Upper lobe of left lung (tissue), 6 donors: ENCODE measurements at regions not wholly inside any gene's neighbourhood (a gene's known extent, or its start where the extent isn't known, plus 50 kb on each side); places are given as distances from the start of the nearest gene placed in this dataset.

Source experiments
- ATAC-seq, 2 donors: fragments of 200-7000 bp; cut with Tn5 transposase; one replicate each; pipeline ENCODE4 v1.9.1; 2022; ENCODE audit warnings: mild to moderate bottlenecking in 2 of 2, moderate library complexity in 2 of 2; ENCODE audit not compliant: low FRiP score in 2 of 2
- DNase-seq, 2 donors: peaks; one replicate each; pipeline ENCODE4 v3.0.0-alpha.2; 2019 to 2020
- H3K27ac ChIP-seq, 4 donors: fragments of 200-600 bp; sonication (generic); one replicate each; pipeline ENCODE4 v1.5.1; 2016 to 2019
- H3K27me3 ChIP-seq, 4 donors: fragments of 200-600 bp; sonication (generic); one replicate each; pipeline ENCODE4 v1.5.1; 2017 to 2019
- H3K36me3 ChIP-seq, 4 donors: fragments of 200-600 bp; sonication (generic); one replicate each; pipeline ENCODE4 v1.5.1; 2016 to 2019
- H3K4me1 ChIP-seq, 4 donors: fragments of 200-600 bp; sonication (generic); one replicate each; pipeline ENCODE4 v1.5.1; 2018 to 2019
- H3K4me3 ChIP-seq, 4 donors: fragments of 200-600 bp; sonication (generic); one replicate each; pipeline ENCODE4 v1.5.1; 2017 to 2019; ENCODE audit warnings: mild to moderate bottlenecking in 2 of 4, moderate library complexity in 1 of 4
- H3K9me3 ChIP-seq, 4 donors: fragments of 200-600 bp; sonication (generic); one replicate each; pipeline ENCODE4 v1.5.1; 2018 to 2019
- CTCF ChIP-seq, 6 experiments: fragments of 450-650 bp in 4 of 6; fragments of 200-600 bp in 2 of 6; sonication (generic) in 2 of 6; IDR thresholded peaks; one replicate each; pipeline ENCODE4 v1.5.1; 2016 to 2019; ENCODE audit warnings: antibody characterized with exemption in 6 of 6
- EP300 ChIP-seq, 4 donors: sonication (generic); formaldehyde crosslinking; IDR thresholded peaks; one replicate each; pipeline ENCODE4 v1.5.1; 2017; ENCODE audit warnings: antibody characterized with exemption in 4 of 4, control low read depth in 2 of 4
- POLR2A ChIP-seq, 4 donors: fragments of 450-650 bp; IDR thresholded peaks; one replicate each; pipeline ENCODE4 v1.5.1; 2016 to 2017; ENCODE audit warnings: antibody characterized with exemption in 4 of 4, mild to moderate bottlenecking in 2 of 4
- POLR2AphosphoS5 ChIP-seq, 2 donors: sonication (generic); formaldehyde crosslinking; IDR thresholded peaks; one replicate each; pipeline ENCODE4 v1.5.1; 2017; ENCODE audit warnings: antibody characterized with exemption in 2 of 2
- WGBS, 2 donors: methylation state at CpG; one replicate each; pipeline ENCODE4 v1.1.5; 2017 to 2018; 5-methylcytosine and 5-hydroxymethylcytosine counted together
- donor health status: DM: no; HTN: no; CAD: no; lungs with moderate emphysema.
- donor health status: DM: no; HTN: yes; CAD: no; lungs with severe emphysema.

GRCh38 chr15:92315595-92316211 lies 78.0 kb upstream of the ST8SIA2 start:
- Histone ChIP-seq H3K4me1 (no peaks in the 10 kb centered on the region), H3K9me3 (no peaks in the 10 kb centered on the region), H3K4me3 (no peak overlapping the region), H3K27me3 (no peaks in the 10 kb centered on the region), H3K36me3 (no peaks in the 10 kb centered on the region), H3K27ac (no peak overlapping the region)
- TF ChIP-seq EP300 (IDR thresholded peaks at IDR 0.05) (no peak), POLR2AphosphoS5 (IDR thresholded peaks at IDR 0.05) (no peak), POLR2A (IDR thresholded peaks at IDR 0.05) (no peak), CTCF (IDR thresholded peaks at IDR 0.05) (no peak)
- ATAC-seq (no peak), DNase-seq (no peak)
- 34 to 43% methylated on average over 2 of the region's 2 CpGs for WGBS, 2 donors

GRCh38 chr15:92316586-92317295 lies 76.9 kb upstream of the ST8SIA2 start:
- no peaks in the 10 kb centered on the region for H3K36me3 ChIP-seq
- H3K4me1 ChIP-seq: no peaks in the 10 kb centered on the region
- TF ChIP-seq POLR2AphosphoS5 (IDR thresholded peaks at IDR 0.05) (no peak), CTCF (IDR thresholded peaks at IDR 0.05) (no peak), POLR2A (IDR thresholded peaks at IDR 0.05) (no peak), EP300 (IDR thresholded peaks at IDR 0.05) (no peak)
- no peak overlapping the region for H3K27ac ChIP-seq
- H3K9me3 ChIP-seq: no peaks in the 10 kb centered on the region
- H3K27me3 ChIP-seq: no peaks in the 10 kb centered on the region
- no peak for DNase-seq
- 81% methylated on average over 14 of the region's 14 CpGs for WGBS, 2 donors
- no peak for ATAC-seq
- no peak overlapping the region for H3K4me3 ChIP-seq

GRCh38 chr15:92320012-92320699 lies 73.5 kb upstream of the ST8SIA2 start:
- Histone ChIP-seq H3K36me3 (no peaks in the 10 kb centered on the region), H3K4me1 (no peaks in the 10 kb centered on the region), H3K4me3 (no peak overlapping the region), H3K27me3 (no peaks in the 10 kb centered on the region), H3K9me3 (no peaks in the 10 kb centered on the region), H3K27ac (no peak overlapping the region)
- no peak for DNase-seq
- ATAC-seq: no peak
- WGBS, 2 donors: 77 to 80% methylated on average over 6 of the region's 6 CpGs
- TF ChIP-seq POLR2AphosphoS5 (IDR thresholded peaks at IDR 0.05) (no peak), POLR2A (IDR thresholded peaks at IDR 0.05) (no peak), CTCF (IDR thresholded peaks at IDR 0.05) (no peak), EP300 (IDR thresholded peaks at IDR 0.05) (no peak)

- ATAC-seq (peak in 1 of 2 donors; percentile 55), DNase-seq (no peak)
- Histone ChIP-seq H3K9me3 (no peaks in the 10 kb centered on the region), H3K36me3 (no peaks in the 10 kb centered on the region), H3K27ac (no peak overlapping the region), H3K27me3 (no peaks in the 10 kb centered on the region), H3K4me1 (no peaks in the 10 kb centered on the region), H3K4me3 (no peak overlapping the region)
- WGBS, 2 donors: 61 to 68% methylated on average over 13 of the region's 13 CpGs
- TF ChIP-seq CTCF (IDR thresholded peaks at IDR 0.05): no peak
- no peak for TF ChIP-seq POLR2AphosphoS5 (IDR thresholded peaks at IDR 0.05)
- TF ChIP-seq EP300 (IDR thresholded peaks at IDR 0.05): no peak
- no peak for TF ChIP-seq POLR2A (IDR thresholded peaks at IDR 0.05)
Observed at GRCh38 chr15:92322566-92323355, 70.9 kb upstream of the ST8SIA2 start.
